ENCODE measurements at regions not wholly inside any gene's neighbourhood (a gene's known extent, or its start where the extent isn't known, plus 50 kb on each side); places are given as distances from the start of the nearest gene placed in this dataset.

GRCh38 chr15:70151003-70151402 lies 53.3 kb upstream of the TLE3 start:
- Histone ChIP-seq H4K20me1 (replicated peaks; ENCODE audit: control insufficient read depth, insufficient read depth, low read length) (no peaks in the 10 kb centered on the region), H3K9ac (ENCODE audit: insufficient read depth in 1 of 2, low read depth in 2 of 2, low read length in 2 of 2) (no peak overlapping the region), H2AFZ (ENCODE audit: low read depth, low read length) (no peak overlapping the region), H3K4me2 (ENCODE audit: insufficient read depth, low read length) (no peak overlapping the region), H3K27ac (ENCODE audit: extremely low read depth, low read depth, low read length) (no peak overlapping the region), H3K4me1 (replicated peaks in 1 of 2; ENCODE audit: control insufficient read depth in 2 of 2, insufficient read depth in 2 of 2, low read length in 2 of 2) (peaks cover 5% of the 10 kb centered on the region in 2 experiments; a peak in 3 of 5 replicates), H3K4me3 (no peak overlapping the region), H3K79me2 (ENCODE audit: control insufficient read depth, insufficient read depth, low read length) (no peaks in the 10 kb centered on the region), H3K36me3 (ENCODE audit: control insufficient read depth, insufficient read depth, low read length) (no peaks in the 10 kb centered on the region), H3K9me3 (replicated peaks; ENCODE audit: control insufficient read depth, insufficient read depth, low read depth, low read length) (no peaks in the 10 kb centered on the region), H3K9me1 (ENCODE audit: control insufficient read depth, insufficient read depth, low read length) (no peaks in the 10 kb centered on the region), H3K27me3 (ENCODE audit: control insufficient read depth in 2 of 2, insufficient read depth in 2 of 2, low read length in 2 of 2) (peaks cover 18 to 31% of the 10 kb centered on the region in 2 experiments)
- intact Hi-C loops (cut with micrococcal nuclease), result no loop called here
- TF ChIP-seq HEY1 (CRISPR knock-in tag; IDR thresholded peaks at IDR 0.05; ENCODE audit: borderline replicate concordance) (no peak), ERF (CRISPR knock-in tag; IDR thresholded peaks at IDR 0.05) (no peak), POLR2AphosphoS2 (IDR thresholded peaks at IDR 0.05; ENCODE audit: low read length) (no peak), ZNF76 (CRISPR knock-in tag; IDR thresholded peaks at IDR 0.05; ENCODE audit: borderline replicate concordance) (no peak), RB1 (IDR thresholded peaks at IDR 0.05; ENCODE audit: low read depth) (no peak), HNRNPLL (IDR thresholded peaks at IDR 0.05; ENCODE audit: low read depth, low read length, poor library complexity, severe bottlenecking) (no peak), TEAD1 (CRISPR knock-in tag; IDR thresholded peaks at IDR 0.05) (no peak), HDGF (IDR thresholded peaks at IDR 0.05) (no peak), NEUROD1 (IDR thresholded peaks at IDR 0.05; ENCODE audit: borderline replicate concordance, low read depth, low read length, partially characterized antibody) (no peak), ZBTB26 (CRISPR knock-in tag; IDR thresholded peaks at IDR 0.05) (no peak), GABPA (tag; conservative IDR thresholded peaks at IDR 0.05; ENCODE audit: low read depth) (no peak), CHD1 (IDR thresholded peaks at IDR 0.05; ENCODE audit: low read length) (no peak), FOXP1 (CRISPR knock-in tag; IDR thresholded peaks at IDR 0.05) (no peak), CXXC5 (CRISPR knock-in tag; IDR thresholded peaks at IDR 0.05) (no peak)
- CTCF ChIA-PET (ENCODE audit: low intra/inter-chr PET ratio), result no interaction called here
- FAIRE-seq (no peak), DNase-seq (ENCODE audit: extremely low read depth in 1 of 4, low spot score in 3 of 4) (no peak), ATAC-seq (no peak)
- no TSS peak for BruUV-seq (replicated peaks)
- 21% methylated on average over 2 of the region's 2 CpGs for WGBS (ENCODE audit: insufficient coverage, low coverage, missing lambda C conversion rate)
- in situ Hi-C loops (cut with MboI), result no loop called here
- POLR2A ChIA-PET, result no interaction called here
